Lower lobe of right lung (tissue), 2 donors: ENCODE measurements at regions not wholly inside any gene's neighbourhood (a gene's known extent, or its start where the extent isn't known, plus 50 kb on each side); places are given as distances from the start of the nearest gene placed in this dataset.

Source experiments
- ATAC-seq, 2 donors: fragments of 200-7000 bp; cut with Tn5 transposase; one replicate each; pipeline ENCODE4 v1.9.1; 2020 to 2022; ENCODE audit warnings: mild to moderate bottlenecking in 2 of 2, moderate library complexity in 2 of 2
- DNase-seq: peaks from one replicate; pipeline ENCODE4 v3.0.0-alpha.2; 2020
- H3K27ac ChIP-seq: fragments of 200-600 bp; one replicate; pipeline ENCODE4 v1.8.0; 2022
- H3K27me3 ChIP-seq: fragments of 200-600 bp; one replicate; pipeline ENCODE4 v1.8.0; 2022; ENCODE audit warnings: low read depth
- H3K36me3 ChIP-seq: fragments of 200-600 bp; one replicate; pipeline ENCODE4 v1.8.0; 2022; ENCODE audit warnings: mild to moderate bottlenecking
- H3K4me1 ChIP-seq: fragments of 200-600 bp; one replicate; pipeline ENCODE4 v1.8.0; 2022
- H3K4me3 ChIP-seq: fragments of 200-600 bp; one replicate; pipeline ENCODE4 v1.8.0; 2022; ENCODE audit warnings: mild to moderate bottlenecking
- H3K9me3 ChIP-seq: fragments of 200-600 bp; one replicate; pipeline ENCODE4 v1.8.0; 2022
- CTCF ChIP-seq: fragments of 200-600 bp; IDR thresholded peaks from one replicate; pipeline ENCODE4 v1.8.0; 2022; ENCODE audit warnings: antibody characterized with exemption, mild to moderate bottlenecking
- intact Hi-C: fragments of 100-400 bp; cut with DNase I; formaldehyde crosslinking; loops from one replicate; pipeline ENCODE4 v1.11.0; 2022
- donor health status: DM: no; HTN: yes; CAD: no; lungs with severe emphysema.

DNA sequence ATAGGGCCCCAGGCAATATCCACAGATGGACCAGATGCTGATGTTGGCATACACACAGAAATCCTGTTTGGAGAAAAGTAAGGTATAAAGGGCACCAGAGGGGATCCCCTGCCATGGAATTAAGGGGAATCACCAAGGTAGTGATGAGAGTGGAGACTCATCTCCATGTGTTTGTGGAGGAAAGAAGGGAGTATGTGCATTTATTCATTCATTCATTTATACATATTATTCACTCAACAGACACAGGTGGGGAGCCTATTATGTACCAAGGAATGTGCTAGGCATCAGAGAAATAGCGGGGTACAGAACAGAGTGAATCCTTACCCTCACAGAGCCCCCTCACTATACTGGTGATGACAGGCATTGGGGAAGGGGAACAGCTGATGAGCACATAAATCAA is 116.8 kb upstream of the IL12B start:
- Histone ChIP-seq H3K27me3 (no peaks in the 10 kb centered on the region), H3K4me3 (no peak overlapping the region), H3K36me3 (no peaks in the 10 kb centered on the region), H3K4me1 (peaks cover 17% of the 10 kb centered on the region), H3K27ac (no peak overlapping the region), H3K9me3 (no peaks in the 10 kb centered on the region)
- ATAC-seq (no peak), DNase-seq (no peak)
- no peak for TF ChIP-seq CTCF
- intact Hi-C loops: no loop called here

DNA sequence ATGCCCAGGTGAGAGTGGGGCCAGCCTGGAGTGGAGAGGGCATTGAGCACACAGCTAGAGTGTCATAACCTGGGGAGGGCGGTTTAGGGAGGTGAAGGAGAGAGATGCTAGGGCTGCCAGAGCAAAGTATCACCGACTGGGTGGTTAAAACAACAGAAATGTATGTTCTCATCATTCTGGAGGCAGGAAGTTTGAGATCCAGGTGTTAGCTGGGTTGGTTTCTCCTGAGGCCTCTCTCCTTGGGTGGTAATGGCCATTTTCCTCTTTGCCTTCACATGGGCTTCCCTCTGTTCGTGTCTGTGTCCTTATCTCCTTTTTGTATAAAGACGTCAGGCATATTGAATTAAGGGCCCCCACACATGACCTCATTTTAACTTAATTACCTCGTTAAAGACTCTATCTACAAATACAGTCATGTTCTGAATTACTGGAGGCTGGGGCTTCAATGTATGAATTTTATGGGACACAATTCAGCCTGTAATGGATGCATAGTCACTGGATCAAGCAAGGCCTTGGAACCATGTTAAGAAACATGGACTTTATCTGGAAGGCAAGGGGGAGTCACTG is 118.6 kb upstream of the IL12B start:
- H3K36me3 ChIP-seq: no peaks in the 10 kb centered on the region
- intact Hi-C loops: no loop called here
- ATAC-seq (no peak), DNase-seq (no peak)
- no peak for TF ChIP-seq CTCF
- no peak overlapping the region for H3K4me3 ChIP-seq
- no peaks in the 10 kb centered on the region for H3K9me3 ChIP-seq
- H3K27me3 ChIP-seq: no peaks in the 10 kb centered on the region
- H3K27ac ChIP-seq: no peak overlapping the region
- peaks cover 23% of the 10 kb centered on the region for H3K4me1 ChIP-seq

- DNase-seq: no peak
- Histone ChIP-seq H3K4me3 (no peak overlapping the region), H3K27me3 (no peaks in the 10 kb centered on the region), H3K9me3 (no peaks in the 10 kb centered on the region), H3K36me3 (no peaks in the 10 kb centered on the region), H3K27ac (no peak overlapping the region), H3K4me1 (peaks cover 23% of the 10 kb centered on the region)
- intact Hi-C loops: no loop called here
- ATAC-seq: no peak
- no peak for TF ChIP-seq CTCF
These were observed 119.6 kb upstream of the IL12B start for GRCh38 chr5:159449925-159450324.

GRCh38 chr5:159450417-159450816 is 120.1 kb upstream of the IL12B start:
- no peak overlapping the region for H3K27ac ChIP-seq
- no peaks in the 10 kb centered on the region for H3K9me3 ChIP-seq
- intact Hi-C loops: no loop called here
- no peaks in the 10 kb centered on the region for H3K27me3 ChIP-seq
- no peak for TF ChIP-seq CTCF
- DNase-seq (no peak), ATAC-seq (no peak)
- peaks cover 23% of the 10 kb centered on the region for H3K4me1 ChIP-seq
- no peaks in the 10 kb centered on the region for H3K36me3 ChIP-seq
- H3K4me3 ChIP-seq: no peak overlapping the region

- no peak for TF ChIP-seq CTCF
- H3K27ac ChIP-seq: no peak overlapping the region
- ATAC-seq: peak; percentile 62 to 85
- no peaks in the 10 kb centered on the region for H3K27me3 ChIP-seq
- H3K4me1 ChIP-seq: peaks cover 23% of the 10 kb centered on the region
- intact Hi-C loops: no loop called here
- H3K4me3 ChIP-seq: no peak overlapping the region
- no peaks in the 10 kb centered on the region for H3K36me3 ChIP-seq
- no peaks in the 10 kb centered on the region for H3K9me3 ChIP-seq
- no peak for DNase-seq
These were observed 121.1 kb upstream of the IL12B start for GRCh38 chr5:159451197-159452052.
